22Rv1 (cell line): ENCODE measurements at regions not wholly inside any gene's neighbourhood (a gene's known extent, or its start where the extent isn't known, plus 50 kb on each side); places are given as distances from the start of the nearest gene placed in this dataset.

ENCODE experiments used
- CTCF ChIP-seq: fragments of 450-650 bp; IDR thresholded peaks from 2 replicates; pipeline ENCODE4 v1.5.1; 2017; ENCODE audit warnings: mild to moderate bottlenecking
- ZFX ChIP-seq: fragments of 450-650 bp; IDR thresholded peaks from 2 replicates; pipeline ENCODE4 v1.6.1; 2017; ENCODE audit warnings: antibody characterized with exemption, borderline replicate concordance

DNA sequence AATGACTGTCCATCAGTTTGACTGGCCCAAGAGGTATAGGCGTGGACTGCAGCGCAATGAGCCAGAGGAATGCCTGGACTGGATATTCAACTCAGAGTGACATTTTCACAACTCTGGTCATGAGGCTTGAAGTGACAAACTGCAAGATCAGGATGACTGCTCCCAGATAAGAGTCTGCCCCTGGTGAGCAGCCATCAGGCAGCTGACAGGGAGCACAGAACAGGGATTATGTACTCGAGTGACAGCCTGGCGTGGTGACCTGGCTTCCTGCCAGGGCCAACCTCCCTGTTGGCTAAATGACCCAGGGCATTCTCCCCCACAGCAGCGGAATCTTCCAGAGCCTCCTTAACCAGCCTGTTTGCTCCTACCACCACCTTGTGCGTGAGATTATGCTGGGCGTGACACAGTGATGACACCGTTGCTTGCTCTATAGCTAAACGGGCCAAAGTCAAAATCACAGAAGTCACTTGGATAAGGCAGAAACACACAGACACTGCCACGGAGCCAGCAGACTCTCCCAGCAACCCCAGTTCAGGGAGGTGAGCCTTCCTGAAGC is 209.1 kb upstream of the JARID2 start:
- TF ChIP-seq CTCF, result no peak
- TF ChIP-seq ZFX, result no peak
